ENCODE measurements at regions not wholly inside any gene's neighbourhood (a gene's known extent, or its start where the extent isn't known, plus 50 kb on each side); places are given as distances from the start of the nearest gene placed in this dataset.

- TF ChIP-seq GATA3 (IDR thresholded peaks at IDR 0.05; ENCODE audit: borderline replicate concordance) = no peak
- no peak for TF ChIP-seq PHF8 (IDR thresholded peaks at IDR 0.05; ENCODE audit: borderline replicate concordance, low read depth)
- TF ChIP-seq, protein P1, sequence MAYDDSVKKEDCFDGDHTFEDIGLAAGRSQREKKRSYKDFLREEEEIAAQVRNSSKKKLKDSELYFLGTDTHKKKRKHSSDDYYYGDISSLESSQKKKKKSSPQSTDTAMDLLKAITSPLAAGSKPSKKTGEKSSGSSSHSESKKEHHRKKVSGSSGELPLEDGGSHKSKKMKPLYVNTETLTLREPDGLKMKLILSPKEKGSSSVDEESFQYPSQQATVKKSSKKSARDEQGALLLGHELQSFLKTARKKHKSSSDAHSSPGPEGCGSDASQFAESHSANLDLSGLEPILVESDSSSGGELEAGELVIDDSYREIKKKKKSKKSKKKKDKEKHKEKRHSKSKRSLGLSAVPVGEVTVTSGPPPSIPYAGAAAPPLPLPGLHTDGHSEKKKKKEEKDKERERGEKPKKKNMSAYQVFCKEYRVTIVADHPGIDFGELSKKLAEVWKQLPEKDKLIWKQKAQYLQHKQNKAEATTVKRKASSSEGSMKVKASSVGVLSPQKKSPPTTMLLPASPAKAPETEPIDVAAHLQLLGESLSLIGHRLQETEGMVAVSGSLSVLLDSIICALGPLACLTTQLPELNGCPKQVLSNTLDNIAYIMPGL (CRISPR knock-in tag; IDR thresholded peaks at IDR 0.05; ENCODE audit: borderline replicate concordance) = no peak
- no peak for TF ChIP-seq POLR2A (IDR thresholded peaks at IDR 0.05; ENCODE audit: low read length)
Observed at GRCh38 chr4:170229006-170229405, 139.2 kb upstream of the AADAT start (continued).

GRCh38 chr4:170227928-170228327 lies 138.2 kb upstream of the AADAT start:
- no peak overlapping the region for H3K4me3 ChIP-seq
- FAIRE-seq = no peak
- no peaks in the 10 kb centered on the region for H3K4me1 ChIP-seq
- ChIA-PET POLR2A (no interaction called here), CTCF (no interaction called here)
- H3K4me2 ChIP-seq = no peak overlapping the region
- H3K9me3 ChIP-seq = no peaks in the 10 kb centered on the region
- no peak for TF ChIP-seq HDAC2 (IDR thresholded peaks at IDR 0.05)
- no peak overlapping the region for H3K27ac ChIP-seq
- 10% methylated on average over 2 of the region's 2 CpGs for WGBS (ENCODE audit: missing lambda C conversion rate)
- peak in 1 of 2 experiments; percentile 0 for DNase-seq (ENCODE audit: low read depth in 1 of 2, low spot score in 1 of 2)
- ATAC-seq = peak in 1 of 2 experiments; percentile 45; a peak in 1 of 6 replicates

GRCh38 chr4:170226288-170226687 lies 136.5 kb upstream of the AADAT start:
- no peak overlapping the region for H3K4me3 ChIP-seq
- ChIA-PET POLR2A (no interaction called here), CTCF (interaction anchor here (1.8 kb wide), 1 partner anchor 10 kb away, joined by 3 read pairs; no protein-coding TSS in a partner anchor)
- no peak for DNase-seq (ENCODE audit: low read depth in 1 of 2, low spot score in 1 of 2)
- H3K4me2 ChIP-seq = no peak overlapping the region
- H3K9me3 ChIP-seq = no peaks in the 10 kb centered on the region
- H3K4me1 ChIP-seq = no peaks in the 10 kb centered on the region
- no peak overlapping the region for H3K27ac ChIP-seq
- no peak for ATAC-seq
- TF ChIP-seq CTCF (IDR thresholded peaks at IDR 0.05) = no peak
- no peak for TF ChIP-seq RARB (CRISPR knock-in tag; IDR thresholded peaks at IDR 0.05)
- no peak for TF ChIP-seq CEBPB (IDR thresholded peaks at IDR 0.05)
- TF ChIP-seq JUNB (IDR thresholded peaks at IDR 0.05) = no peak
- no peak for TF ChIP-seq HEYL (CRISPR knock-in tag; IDR thresholded peaks at IDR 0.05)
- no peak for TF ChIP-seq TP53 (CRISPR knock-in tag; IDR thresholded peaks at IDR 0.05)
- TF ChIP-seq, protein P1 (CRISPR knock-in tag; IDR thresholded peaks at IDR 0.05; ENCODE audit: borderline replicate concordance) = no peak
- no peak for TF ChIP-seq BHLHE40 (IDR thresholded peaks at IDR 0.05; ENCODE audit: low read depth, low read length)
- no peak for TF ChIP-seq RCOR1 (IDR thresholded peaks at IDR 0.05; ENCODE audit: low read depth, low read length)
- TF ChIP-seq MYC (IDR thresholded peaks at IDR 0.05; ENCODE audit: borderline replicate concordance, low read length) = no peak
- TF ChIP-seq, protein P2, sequence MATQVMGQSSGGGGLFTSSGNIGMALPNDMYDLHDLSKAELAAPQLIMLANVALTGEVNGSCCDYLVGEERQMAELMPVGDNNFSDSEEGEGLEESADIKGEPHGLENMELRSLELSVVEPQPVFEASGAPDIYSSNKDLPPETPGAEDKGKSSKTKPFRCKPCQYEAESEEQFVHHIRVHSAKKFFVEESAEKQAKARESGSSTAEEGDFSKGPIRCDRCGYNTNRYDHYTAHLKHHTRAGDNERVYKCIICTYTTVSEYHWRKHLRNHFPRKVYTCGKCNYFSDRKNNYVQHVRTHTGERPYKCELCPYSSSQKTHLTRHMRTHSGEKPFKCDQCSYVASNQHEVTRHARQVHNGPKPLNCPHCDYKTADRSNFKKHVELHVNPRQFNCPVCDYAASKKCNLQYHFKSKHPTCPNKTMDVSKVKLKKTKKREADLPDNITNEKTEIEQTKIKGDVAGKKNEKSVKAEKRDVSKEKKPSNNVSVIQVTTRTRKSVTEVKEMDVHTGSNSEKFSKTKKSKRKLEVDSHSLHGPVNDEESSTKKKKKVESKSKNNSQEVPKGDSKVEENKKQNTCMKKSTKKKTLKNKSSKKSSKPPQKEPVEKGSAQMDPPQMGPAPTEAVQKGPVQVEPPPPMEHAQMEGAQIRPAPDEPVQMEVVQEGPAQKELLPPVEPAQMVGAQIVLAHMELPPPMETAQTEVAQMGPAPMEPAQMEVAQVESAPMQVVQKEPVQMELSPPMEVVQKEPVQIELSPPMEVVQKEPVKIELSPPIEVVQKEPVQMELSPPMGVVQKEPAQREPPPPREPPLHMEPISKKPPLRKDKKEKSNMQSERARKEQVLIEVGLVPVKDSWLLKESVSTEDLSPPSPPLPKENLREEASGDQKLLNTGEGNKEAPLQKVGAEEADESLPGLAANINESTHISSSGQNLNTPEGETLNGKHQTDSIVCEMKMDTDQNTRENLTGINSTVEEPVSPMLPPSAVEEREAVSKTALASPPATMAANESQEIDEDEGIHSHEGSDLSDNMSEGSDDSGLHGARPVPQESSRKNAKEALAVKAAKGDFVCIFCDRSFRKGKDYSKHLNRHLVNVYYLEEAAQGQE (IDR thresholded peaks at IDR 0.05) = no peak
- no peak for TF ChIP-seq E2F6 (IDR thresholded peaks at IDR 0.05; ENCODE audit: borderline replicate concordance, low read depth)
- TF ChIP-seq NPAS2 (CRISPR knock-in tag; IDR thresholded peaks at IDR 0.05; ENCODE audit: borderline replicate concordance) = no peak
- TF ChIP-seq POLR2A (IDR thresholded peaks at IDR 0.05; ENCODE audit: low read length) = no peak
- 0% methylated on average over 2 of the region's 2 CpGs for WGBS (ENCODE audit: missing lambda C conversion rate)
- FAIRE-seq = no peak

Measured in A549 (cell line).